ENCODE measurements at regions not wholly inside any gene's neighbourhood (a gene's known extent, or its start where the extent isn't known, plus 50 kb on each side); places are given as distances from the start of the nearest gene placed in this dataset.

DNA sequence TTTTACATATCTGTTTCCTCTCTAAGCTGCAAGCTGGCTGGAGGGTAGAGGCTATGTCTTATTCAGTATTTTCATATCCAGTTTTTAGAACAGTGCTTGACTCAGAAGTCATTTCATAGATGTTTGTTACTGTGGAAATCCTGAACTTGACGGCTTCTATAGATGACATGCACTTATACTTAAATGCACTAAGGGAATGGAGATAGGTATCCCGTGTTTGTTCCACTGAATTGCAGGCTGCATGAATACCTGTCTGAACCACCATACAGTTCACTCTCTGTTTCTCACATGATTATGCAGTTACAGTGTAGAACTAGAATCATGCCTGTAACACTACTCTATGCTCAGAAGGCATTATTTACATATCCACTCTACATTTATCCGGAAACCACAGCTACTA, 417.1 kb downstream of the MTX2 start (continued):
- TF ChIP-seq, protein P1, sequence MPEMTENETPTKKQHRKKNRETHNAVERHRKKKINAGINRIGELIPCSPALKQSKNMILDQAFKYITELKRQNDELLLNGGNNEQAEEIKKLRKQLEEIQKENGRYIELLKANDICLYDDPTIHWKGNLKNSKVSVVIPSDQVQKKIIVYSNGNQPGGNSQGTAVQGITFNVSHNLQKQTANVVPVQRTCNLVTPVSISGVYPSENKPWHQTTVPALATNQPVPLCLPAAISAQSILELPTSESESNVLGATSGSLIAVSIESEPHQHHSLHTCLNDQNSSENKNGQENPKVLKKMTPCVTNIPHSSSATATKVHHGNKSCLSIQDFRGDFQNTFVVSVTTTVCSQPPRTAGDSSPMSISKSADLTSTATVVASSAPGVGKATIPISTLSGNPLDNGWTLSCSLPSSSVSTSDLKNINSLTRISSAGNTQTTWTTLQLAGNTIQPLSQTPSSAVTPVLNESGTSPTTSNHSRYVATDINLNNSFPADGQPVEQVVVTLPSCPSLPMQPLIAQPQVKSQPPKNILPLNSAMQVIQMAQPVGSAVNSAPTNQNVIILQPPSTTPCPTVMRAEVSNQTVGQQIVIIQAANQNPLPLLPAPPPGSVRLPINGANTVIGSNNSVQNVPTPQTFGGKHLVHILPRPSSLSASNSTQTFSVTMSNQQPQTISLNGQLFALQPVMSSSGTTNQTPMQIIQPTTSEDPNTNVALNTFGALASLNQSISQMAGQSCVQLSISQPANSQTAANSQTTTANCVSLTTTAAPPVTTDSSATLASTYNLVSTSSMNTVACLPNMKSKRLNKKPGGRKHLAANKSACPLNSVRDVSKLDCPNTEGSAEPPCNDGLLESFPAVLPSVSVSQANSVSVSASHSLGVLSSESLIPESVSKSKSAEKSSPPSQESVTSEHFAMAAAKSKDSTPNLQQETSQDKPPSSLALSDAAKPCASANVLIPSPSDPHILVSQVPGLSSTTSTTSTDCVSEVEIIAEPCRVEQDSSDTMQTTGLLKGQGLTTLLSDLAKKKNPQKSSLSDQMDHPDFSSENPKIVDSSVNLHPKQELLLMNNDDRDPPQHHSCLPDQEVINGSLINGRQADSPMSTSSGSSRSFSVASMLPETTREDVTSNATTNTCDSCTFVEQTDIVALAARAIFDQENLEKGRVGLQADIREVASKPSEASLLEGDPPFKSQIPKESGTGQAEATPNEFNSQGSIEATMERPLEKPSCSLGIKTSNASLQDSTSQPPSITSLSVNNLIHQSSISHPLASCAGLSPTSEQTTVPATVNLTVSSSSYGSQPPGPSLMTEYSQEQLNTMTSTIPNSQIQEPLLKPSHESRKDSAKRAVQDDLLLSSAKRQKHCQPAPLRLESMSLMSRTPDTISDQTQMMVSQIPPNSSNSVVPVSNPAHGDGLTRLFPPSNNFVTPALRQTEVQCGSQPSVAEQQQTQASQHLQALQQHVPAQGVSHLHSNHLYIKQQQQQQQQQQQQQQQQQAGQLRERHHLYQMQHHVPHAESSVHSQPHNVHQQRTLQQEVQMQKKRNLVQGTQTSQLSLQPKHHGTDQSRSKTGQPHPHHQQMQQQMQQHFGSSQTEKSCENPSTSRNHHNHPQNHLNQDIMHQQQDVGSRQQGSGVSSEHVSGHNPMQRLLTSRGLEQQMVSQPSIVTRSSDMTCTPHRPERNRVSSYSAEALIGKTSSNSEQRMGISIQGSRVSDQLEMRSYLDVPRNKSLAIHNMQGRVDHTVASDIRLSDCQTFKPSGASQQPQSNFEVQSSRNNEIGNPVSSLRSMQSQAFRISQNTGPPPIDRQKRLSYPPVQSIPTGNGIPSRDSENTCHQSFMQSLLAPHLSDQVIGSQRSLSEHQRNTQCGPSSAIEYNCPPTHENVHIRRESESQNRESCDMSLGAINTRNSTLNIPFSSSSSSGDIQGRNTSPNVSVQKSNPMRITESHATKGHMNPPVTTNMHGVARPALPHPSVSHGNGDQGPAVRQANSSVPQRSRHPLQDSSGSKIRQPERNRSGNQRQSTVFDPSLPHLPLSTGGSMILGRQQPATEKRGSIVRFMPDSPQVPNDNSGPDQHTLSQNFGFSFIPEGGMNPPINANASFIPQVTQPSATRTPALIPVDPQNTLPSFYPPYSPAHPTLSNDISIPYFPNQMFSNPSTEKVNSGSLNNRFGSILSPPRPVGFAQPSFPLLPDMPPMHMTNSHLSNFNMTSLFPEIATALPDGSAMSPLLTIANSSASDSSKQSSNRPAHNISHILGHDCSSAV (CRISPR knock-in tag; IDR thresholded peaks at IDR 0.05; ENCODE audit: borderline replicate concordance) = no peak
- TF ChIP-seq ZNF33A (CRISPR knock-in tag; IDR thresholded peaks at IDR 0.05; ENCODE audit: borderline replicate concordance) (no peak), ZNF703 (CRISPR knock-in tag; IDR thresholded peaks at IDR 0.05; ENCODE audit: borderline replicate concordance) (no peak), ZNF451 (CRISPR knock-in tag; IDR thresholded peaks at IDR 0.05) (no peak)
- TF ChIP-seq, protein P2, sequence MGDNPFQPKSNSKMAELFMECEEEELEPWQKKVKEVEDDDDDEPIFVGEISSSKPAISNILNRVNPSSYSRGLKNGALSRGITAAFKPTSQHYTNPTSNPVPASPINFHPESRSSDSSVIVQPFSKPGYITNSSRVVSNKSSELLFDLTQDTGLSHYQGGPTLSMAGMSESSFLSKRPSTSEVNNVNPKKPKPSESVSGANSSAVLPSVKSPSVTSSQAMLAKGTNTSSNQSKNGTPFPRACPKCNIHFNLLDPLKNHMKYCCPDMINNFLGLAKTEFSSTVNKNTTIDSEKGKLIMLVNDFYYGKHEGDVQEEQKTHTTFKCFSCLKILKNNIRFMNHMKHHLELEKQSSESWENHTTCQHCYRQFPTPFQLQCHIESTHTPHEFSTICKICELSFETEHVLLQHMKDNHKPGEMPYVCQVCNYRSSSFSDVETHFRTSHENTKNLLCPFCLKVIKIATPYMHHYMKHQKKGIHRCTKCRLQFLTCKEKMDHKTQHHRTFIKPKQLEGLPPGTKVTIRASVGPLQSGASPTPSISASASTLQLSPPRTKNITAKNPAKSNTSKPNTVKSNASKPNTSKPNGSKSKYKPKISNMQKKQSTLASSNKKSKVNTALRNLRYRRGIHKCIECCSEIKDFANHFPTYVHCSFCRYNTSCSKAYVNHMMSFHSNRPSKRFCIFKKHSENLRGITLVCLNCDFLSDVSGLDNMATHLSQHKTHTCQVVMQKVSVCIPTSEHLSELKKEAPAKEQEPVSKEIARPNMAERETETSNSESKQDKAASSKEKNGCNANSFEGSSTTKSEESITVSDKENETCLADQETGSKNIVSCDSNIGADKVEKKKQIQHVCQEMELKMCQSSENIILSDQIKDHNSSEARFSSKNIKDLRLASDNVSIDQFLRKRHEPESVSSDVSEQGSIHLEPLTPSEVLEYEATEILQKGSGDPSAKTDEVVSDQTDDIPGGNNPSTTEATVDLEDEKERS (CRISPR knock-in tag; IDR thresholded peaks at IDR 0.05) = no peak

Data from HepG2 (cell line).